ENCODE measurements at regions not wholly inside any gene's neighbourhood (a gene's known extent, or its start where the extent isn't known, plus 50 kb on each side); places are given as distances from the start of the nearest gene placed in this dataset.
A peak's percentile ranks its signal among the peaks of the same experiment; 100 is the strongest.

DNA sequence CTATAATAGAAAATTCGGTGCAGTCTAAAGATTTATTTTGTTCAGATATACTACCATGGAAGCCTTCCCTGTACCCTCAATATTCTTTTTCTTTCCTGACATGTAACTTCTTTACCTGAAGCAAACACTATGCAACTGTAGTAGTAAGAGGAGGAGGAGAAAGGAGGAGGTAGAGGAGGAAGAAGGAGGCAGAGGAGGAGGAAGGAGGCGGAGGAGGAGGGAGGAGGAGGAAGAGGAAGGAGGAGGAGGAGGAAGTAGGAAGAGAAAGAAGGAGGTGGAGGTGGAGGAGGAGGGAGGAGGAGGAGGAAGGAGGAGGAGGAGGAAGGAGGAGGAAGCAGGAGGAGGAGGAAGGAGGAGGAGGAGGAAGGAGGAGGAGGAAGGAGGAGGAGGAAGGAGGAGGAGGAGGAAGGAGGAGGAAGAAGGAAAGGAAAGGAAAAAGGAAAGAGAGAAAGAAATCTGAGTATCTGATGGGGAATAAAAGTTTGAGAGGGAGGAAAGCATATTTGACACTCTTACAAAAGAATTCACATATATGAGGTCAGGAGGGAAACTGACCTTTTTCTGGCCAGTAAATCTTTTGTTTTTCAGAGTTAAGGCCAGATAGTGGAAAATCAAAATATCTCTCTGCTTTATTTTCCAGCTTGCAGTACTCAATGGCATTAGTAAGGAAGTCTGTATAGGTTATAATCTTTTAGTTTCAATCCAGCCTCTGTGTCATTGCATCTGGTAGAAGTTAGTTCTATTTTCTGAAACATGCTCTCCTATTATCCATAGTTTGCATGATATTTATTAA lies 114.5 kb upstream of the LPAR1 start:
- no peak overlapping the region for H3K4me3 Mint-ChIP-seq
- DNase-seq = no peak
- no peak overlapping the region for H3K27ac Mint-ChIP-seq
- H3K27me3 Mint-ChIP-seq (ENCODE audit: low read depth, poor library complexity) = no peaks in the 10 kb centered on the region
- H3K36me3 Mint-ChIP-seq (ENCODE audit: low read depth) = no peaks in the 10 kb centered on the region
- H3K4me1 Mint-ChIP-seq = peaks cover 32% of the 10 kb centered on the region
- no peaks in the 10 kb centered on the region for H3K9me3 Mint-ChIP-seq
- TF ChIP-seq, protein P1, sequence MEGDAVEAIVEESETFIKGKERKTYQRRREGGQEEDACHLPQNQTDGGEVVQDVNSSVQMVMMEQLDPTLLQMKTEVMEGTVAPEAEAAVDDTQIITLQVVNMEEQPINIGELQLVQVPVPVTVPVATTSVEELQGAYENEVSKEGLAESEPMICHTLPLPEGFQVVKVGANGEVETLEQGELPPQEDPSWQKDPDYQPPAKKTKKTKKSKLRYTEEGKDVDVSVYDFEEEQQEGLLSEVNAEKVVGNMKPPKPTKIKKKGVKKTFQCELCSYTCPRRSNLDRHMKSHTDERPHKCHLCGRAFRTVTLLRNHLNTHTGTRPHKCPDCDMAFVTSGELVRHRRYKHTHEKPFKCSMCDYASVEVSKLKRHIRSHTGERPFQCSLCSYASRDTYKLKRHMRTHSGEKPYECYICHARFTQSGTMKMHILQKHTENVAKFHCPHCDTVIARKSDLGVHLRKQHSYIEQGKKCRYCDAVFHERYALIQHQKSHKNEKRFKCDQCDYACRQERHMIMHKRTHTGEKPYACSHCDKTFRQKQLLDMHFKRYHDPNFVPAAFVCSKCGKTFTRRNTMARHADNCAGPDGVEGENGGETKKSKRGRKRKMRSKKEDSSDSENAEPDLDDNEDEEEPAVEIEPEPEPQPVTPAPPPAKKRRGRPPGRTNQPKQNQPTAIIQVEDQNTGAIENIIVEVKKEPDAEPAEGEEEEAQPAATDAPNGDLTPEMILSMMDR (IDR thresholded peaks at IDR 0.05) = no peak

DNA sequence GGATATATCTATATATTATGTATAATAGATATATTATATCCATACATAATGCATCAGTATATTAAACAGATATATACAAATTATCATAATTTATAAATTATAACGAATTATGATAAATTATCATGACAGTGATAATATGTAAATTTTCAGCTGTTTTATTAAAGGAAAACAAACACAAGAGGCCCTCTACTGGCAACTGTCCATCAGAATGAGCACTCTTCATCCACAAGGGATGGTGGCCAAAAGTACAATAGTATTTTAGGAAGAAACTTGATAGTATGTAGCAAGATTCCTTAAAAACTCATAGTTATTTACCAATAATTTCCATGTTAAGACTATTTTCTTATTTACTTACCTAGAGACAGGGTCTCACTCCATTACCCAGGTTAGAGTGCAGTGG lies 113.3 kb upstream of the LPAR1 start:
- DNase-seq = no peak
- H3K9me3 Mint-ChIP-seq = no peaks in the 10 kb centered on the region
- H3K4me1 Mint-ChIP-seq = peaks cover 39% of the 10 kb centered on the region
- H3K27ac Mint-ChIP-seq = no peak overlapping the region
- H3K36me3 Mint-ChIP-seq (ENCODE audit: low read depth) = no peaks in the 10 kb centered on the region
- H3K27me3 Mint-ChIP-seq (ENCODE audit: low read depth, poor library complexity) = no peaks in the 10 kb centered on the region
- H3K4me3 Mint-ChIP-seq = no peak overlapping the region
- TF ChIP-seq, protein P1 (IDR thresholded peaks at IDR 0.05) = no peak

DNA sequence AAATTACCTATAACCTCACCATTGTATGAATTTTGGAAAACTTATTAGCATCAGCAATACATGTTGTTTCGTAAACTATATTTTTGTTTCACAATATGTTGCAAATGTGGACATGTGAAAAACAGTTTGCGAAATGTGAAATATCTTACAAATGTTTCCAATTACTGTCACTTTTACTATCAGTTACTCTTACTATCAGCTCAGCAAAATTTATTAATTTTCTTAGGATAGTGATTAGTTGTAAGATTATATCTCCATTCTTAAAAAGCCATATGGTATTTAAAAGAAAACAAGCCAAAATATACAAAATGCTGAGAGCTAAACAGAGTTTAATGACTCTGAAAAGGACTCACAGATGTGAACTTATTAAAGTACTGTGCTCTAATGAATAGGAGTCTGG lies 111.9 kb upstream of the LPAR1 start:
- Mint-ChIP-seq H3K27me3 (ENCODE audit: low read depth, poor library complexity) (no peaks in the 10 kb centered on the region), H3K4me3 (no peak overlapping the region), H3K9me3 (no peaks in the 10 kb centered on the region), H3K4me1 (peaks cover 51% of the 10 kb centered on the region), H3K36me3 (ENCODE audit: low read depth) (no peaks in the 10 kb centered on the region), H3K27ac (no peak overlapping the region)
- TF ChIP-seq, protein P1 (IDR thresholded peaks at IDR 0.05) = no peak
- DNase-seq = no peak

DNA sequence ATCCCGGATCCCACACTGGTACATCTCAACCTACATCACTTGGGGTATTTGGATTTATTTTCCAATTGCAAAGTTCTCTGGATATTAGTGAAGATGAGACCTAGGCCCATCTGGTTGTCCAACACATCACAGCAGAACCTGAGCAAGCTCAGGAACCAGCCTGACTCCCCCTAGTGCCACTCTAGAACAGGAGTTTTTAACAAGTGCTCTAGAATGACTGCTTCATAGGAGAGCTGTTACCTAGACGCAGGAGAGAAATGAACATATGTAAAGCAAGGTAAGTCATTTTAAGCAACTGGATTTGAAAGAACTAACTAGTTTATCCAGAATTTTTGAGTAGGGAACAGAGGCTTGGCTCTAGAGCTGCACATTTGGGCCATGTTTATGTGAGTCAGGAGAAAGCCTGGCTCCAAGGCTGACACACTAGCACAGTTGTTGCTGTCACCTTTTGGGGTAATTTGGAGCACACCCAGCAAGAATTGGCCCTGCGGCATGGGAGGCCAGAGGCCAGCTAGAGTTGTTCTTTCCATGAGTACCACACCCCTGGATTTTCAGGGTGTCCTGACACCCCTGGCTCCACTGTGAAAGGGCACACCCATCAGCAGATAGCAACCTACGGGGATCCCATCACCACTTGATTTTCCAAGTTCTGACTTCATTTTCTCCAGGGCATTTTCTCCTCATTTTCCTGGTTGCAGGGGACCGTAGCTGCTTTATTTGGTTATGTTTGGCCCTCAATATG lies 110.9 kb upstream of the LPAR1 start:
- Mint-ChIP-seq H3K36me3 (ENCODE audit: low read depth) (no peaks in the 10 kb centered on the region), H3K27ac (no peak overlapping the region), H3K4me1 (peaks cover 56% of the 10 kb centered on the region), H3K27me3 (ENCODE audit: low read depth, poor library complexity) (no peaks in the 10 kb centered on the region), H3K4me3 (no peak overlapping the region), H3K9me3 (no peaks in the 10 kb centered on the region)
- no peak for DNase-seq
- TF ChIP-seq, protein P1 (IDR thresholded peaks at IDR 0.05) = no peak

DNA sequence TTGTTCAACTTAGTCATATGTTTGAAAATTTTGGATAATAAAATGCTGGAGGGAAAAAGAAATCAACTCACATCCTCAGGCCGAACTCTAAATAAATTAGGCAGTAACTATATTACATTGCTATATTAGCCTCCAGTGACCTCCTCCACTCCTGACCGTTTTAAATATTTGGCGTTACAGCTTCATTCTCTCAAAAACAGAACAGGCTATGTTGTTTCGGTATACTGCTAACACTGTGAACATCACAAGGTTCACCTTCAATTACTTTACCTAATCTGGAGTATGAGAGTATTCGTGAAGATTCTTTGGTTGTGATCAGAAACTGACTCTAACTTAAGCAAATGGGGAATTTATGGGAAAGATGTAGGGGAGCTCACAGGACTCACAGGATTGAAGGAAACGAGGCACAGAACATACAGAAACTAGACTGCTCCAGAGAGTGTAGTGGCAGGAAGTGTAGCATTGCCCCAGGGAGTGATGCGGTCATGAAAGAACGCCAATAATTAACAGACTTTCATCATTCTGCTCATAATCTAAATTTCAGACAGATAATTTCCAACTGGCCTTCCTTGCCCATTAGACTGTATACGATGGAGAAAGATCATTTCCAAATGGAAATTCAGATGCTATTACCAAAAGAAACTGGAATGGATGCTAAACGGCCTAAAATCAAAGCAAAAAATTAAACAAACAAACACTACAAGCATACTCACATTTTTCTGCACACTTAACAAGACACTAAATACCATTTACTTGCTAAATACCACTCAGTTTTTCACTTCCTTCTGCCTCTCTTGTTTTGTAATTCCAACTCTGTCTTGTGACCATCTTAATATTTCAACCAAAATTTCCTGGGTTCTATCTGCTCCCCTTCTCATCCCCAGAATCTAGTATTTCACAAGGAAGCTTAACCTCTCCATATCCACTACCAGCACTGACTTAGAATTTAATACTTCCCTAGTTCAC lies 110.1 kb upstream of the LPAR1 start:
- DNase-seq = no peak
- no peaks in the 10 kb centered on the region for H3K36me3 Mint-ChIP-seq (ENCODE audit: low read depth)
- peak overlapping the region; percentile 6 for H3K27ac Mint-ChIP-seq
- TF ChIP-seq, protein P1 (IDR thresholded peaks at IDR 0.05) = no peak
- peaks cover 52% of the 10 kb centered on the region for H3K4me1 Mint-ChIP-seq
- no peaks in the 10 kb centered on the region for H3K9me3 Mint-ChIP-seq
- no peaks in the 10 kb centered on the region for H3K27me3 Mint-ChIP-seq (ENCODE audit: low read depth, poor library complexity)
- H3K4me3 Mint-ChIP-seq = no peak overlapping the region
